Ovary (tissue), 7 donors: ENCODE measurements at regions not wholly inside any gene's neighbourhood (a gene's known extent, or its start where the extent isn't known, plus 50 kb on each side); places are given as distances from the start of the nearest gene placed in this dataset.

Experiments
- DNase-seq, 5 donors: peaks; one replicate each; pipeline ENCODE4 v3.0.0-alpha.2; 2019 to 2020
- H3K27ac ChIP-seq, 2 donors: fragments of 200-600 bp; one replicate each; pipeline versions ENCODE4 v1.5.1 to v1.8.0; 2019 to 2022
- H3K27me3 ChIP-seq: fragments of 200-600 bp; one replicate; pipeline ENCODE4 v1.8.0; 2022
- H3K36me3 ChIP-seq: fragments of 200-600 bp; sonication (generic); one replicate; pipeline ENCODE4 v1.5.1; 2019
- H3K4me1 ChIP-seq: one replicate; pipeline ENCODE4 v1.8.1; 2013; ENCODE audit warnings: mild to moderate bottlenecking, moderate library complexity; ENCODE audit not compliant: insufficient read depth
- H3K4me3 ChIP-seq: fragments of 200-600 bp; sonication (generic); one replicate; pipeline ENCODE4 v1.5.1; 2017
- H3K9me3 ChIP-seq, 2 donors: fragments of 200-600 bp in 1 of 2; sonication (generic) in 1 of 2; one replicate each; pipeline versions ENCODE4 v1.5.1 to v1.8.1; 2013 to 2019; ENCODE audit warnings: mild to moderate bottlenecking in 1 of 2, moderate library complexity in 1 of 2
- CTCF ChIP-seq, 3 donors: fragments of 450-650 bp in 2 of 3; fragments of 200-600 bp in 1 of 3; IDR thresholded peaks; one replicate each; pipeline versions ENCODE4 v1.5.1 to v1.8.0; 2016 to 2022; ENCODE audit warnings: antibody characterized with exemption in 3 of 3, mild to moderate bottlenecking in 1 of 3
- EP300 ChIP-seq: sonication (generic); formaldehyde crosslinking; IDR thresholded peaks from one replicate; pipeline ENCODE4 v1.6.1; 2017; ENCODE audit warnings: antibody characterized with exemption
- POLR2A ChIP-seq: fragments of 450-650 bp; IDR thresholded peaks from one replicate; pipeline ENCODE4 v1.6.1; 2017; ENCODE audit warnings: antibody characterized with exemption, mild to moderate bottlenecking, moderate library complexity
- WGBS, 3 donors: extraction: QIAGEN DNeasy Blood & Tissue Kit in 1 of 3; methylation state at CpG; one replicate each; pipeline versions ENCODE4 v1.1.5 to v1.1.7; 2013 to 2017; 5-methylcytosine and 5-hydroxymethylcytosine counted together
- intact Hi-C, 4 donors: fragments of 100-400 bp; cut with DNase I; formaldehyde crosslinking; loops; one replicate each; pipeline versions ENCODE4 v1.11.0 to v1.15.1; 2022 to 2023
- donor health status: DM: no; HTN: no; CAD: no; lungs with moderate emphysema.
- donor health status: DM: no; HTN: no; CAD: no.
- donor health status: Bipolar disorder and iron deficiency.
- donor health status: DM: no; HTN: no; CAD: no.
- donor health status: DM: yes; HTN: yes; CAD: no.

- Histone ChIP-seq H3K36me3 (no peaks in the 10 kb centered on the region), H3K4me1 (no peaks in the 10 kb centered on the region), H3K4me3 (no peak overlapping the region), H3K9me3 (no peaks in the 10 kb centered on the region), H3K27ac (no peak overlapping the region), H3K27me3 (no peaks in the 10 kb centered on the region)
- TF ChIP-seq EP300, result no peak
- TF ChIP-seq CTCF (IDR thresholded peaks at IDR 0.05), result no peak
- TF ChIP-seq POLR2A, result no peak
- intact Hi-C loops, result no loop called here
- no peak for DNase-seq
- WGBS, 3 donors, result 49 to 60% (median 57%) methylated on average over 1 of the region's 1 CpG
Observed at GRCh38 chr3:135719449-135719848, 246.1 kb upstream of the PPP2R3A start.

GRCh38 chr3:135728007-135728721 is 237.4 kb upstream of the PPP2R3A start:
- Histone ChIP-seq H3K4me3 (no peak overlapping the region), H3K9me3 (no peaks in the 10 kb centered on the region), H3K36me3 (no peaks in the 10 kb centered on the region), H3K27ac (no peak overlapping the region), H3K27me3 (no peaks in the 10 kb centered on the region), H3K4me1 (no peaks in the 10 kb centered on the region)
- no peak for DNase-seq
- TF ChIP-seq CTCF (IDR thresholded peaks at IDR 0.05) (no peak), EP300 (no peak), POLR2A (no peak)
- intact Hi-C loops, result no loop called here
- 73 to 85% (median 80%) methylated on average over 3 of the region's 3 CpGs for WGBS, 3 donors

- 75 to 88% (median 81%) methylated on average over 2 of the region's 2 CpGs for WGBS, 3 donors
- TF ChIP-seq CTCF (IDR thresholded peaks at IDR 0.05) (no peak), EP300 (no peak), POLR2A (no peak)
- Histone ChIP-seq H3K27ac (no peak overlapping the region), H3K27me3 (no peaks in the 10 kb centered on the region), H3K4me3 (no peak overlapping the region), H3K9me3 (no peaks in the 10 kb centered on the region), H3K4me1 (no peaks in the 10 kb centered on the region), H3K36me3 (no peaks in the 10 kb centered on the region)
- intact Hi-C loops, result no loop called here
- no peak for DNase-seq
Observed at GRCh38 chr3:135731546-135731945, 234.0 kb upstream of the PPP2R3A start.

- intact Hi-C loops, result no loop called here
- H3K9me3 ChIP-seq, result no peaks in the 10 kb centered on the region
- no peak overlapping the region for H3K4me3 ChIP-seq
- no peak for TF ChIP-seq POLR2A
- no peak for TF ChIP-seq EP300
- TF ChIP-seq CTCF (IDR thresholded peaks at IDR 0.05), result no peak
- no peaks in the 10 kb centered on the region for H3K36me3 ChIP-seq
- H3K4me1 ChIP-seq, result no peaks in the 10 kb centered on the region
- H3K27me3 ChIP-seq, result no peaks in the 10 kb centered on the region
- no peak overlapping the region for H3K27ac ChIP-seq
- DNase-seq, result no peak
- 57 to 60% (median 58%) methylated on average over 6 of the region's 6 CpGs for WGBS, 3 donors
Observed at GRCh38 chr3:135736740-135737139, 228.8 kb upstream of the PPP2R3A start.
